CD8-positive, alpha-beta memory T cell (primary cell): ENCODE measurements at regions not wholly inside any gene's neighbourhood (a gene's known extent, or its start where the extent isn't known, plus 50 kb on each side); places are given as distances from the start of the nearest gene placed in this dataset.

Source experiments
- CTCF ChIA-PET: fragments of 350-600 bp; sonication (Branson Sonifier 250); formaldehyde crosslinking; loops from one replicate; lab custom pipeline; 2021; ENCODE audit warnings: antibody characterized with exemption; lab: Charles Lee
- POLR2A ChIA-PET: fragments of 350-600 bp; sonication (Branson Sonifier 250); formaldehyde crosslinking; loops from one replicate; lab custom pipeline; 2021; ENCODE audit warnings: antibody characterized with exemption; lab: Charles Lee
- DNase-seq, 5 donors: peaks; one replicate each; pipeline versions ENCODE4 v3.0.0 to v3.0.0-alpha.2; 2020 to 2022; ENCODE audit warnings: mixed read lengths in 1 of 5
- H3K27ac ChIP-seq: one replicate; pipeline ENCODE4 v1.7.0; 2013; ENCODE audit warnings: low read depth, mild to moderate bottlenecking, low read length, moderate library complexity
- H3K27me3 ChIP-seq: 2 replicates; pipeline ENCODE4 v1.7.0; 2013; ENCODE audit warnings: low read length, mild to moderate bottlenecking; ENCODE audit not compliant: insufficient read depth, poor library complexity, severe bottlenecking
- H3K36me3 ChIP-seq: 2 replicates; pipeline ENCODE4 v1.7.0; 2013; ENCODE audit warnings: mild to moderate bottlenecking, low read length, moderate library complexity; ENCODE audit not compliant: insufficient read depth
- H3K4me1 ChIP-seq: 2 replicates; pipeline ENCODE4 v1.7.0; 2013; ENCODE audit warnings: mild to moderate bottlenecking, low read length, moderate library complexity; ENCODE audit not compliant: insufficient read depth
- H3K4me3 ChIP-seq: 2 replicates; pipeline ENCODE4 v1.7.0; 2013; ENCODE audit warnings: mild to moderate bottlenecking, low read length
- H3K9me3 ChIP-seq: 2 replicates; pipeline ENCODE4 v1.7.0; 2013; ENCODE audit warnings: mild to moderate bottlenecking, low read length
- H3K27ac Mint-ChIP-seq, 8 donors: one replicate each; pipeline ENCODE4 v1.8.0; 2020 to 2021; ENCODE audit warnings: mixed read lengths in 8 of 8, mild to moderate bottlenecking in 6 of 8, inconsistent platforms in 3 of 8, moderate library complexity in 3 of 8
- H3K27me3 Mint-ChIP-seq, 2 donors: one replicate each; pipeline ENCODE4 v1.8.0; 2020 to 2021; ENCODE audit warnings: mixed read lengths in 2 of 2, mild to moderate bottlenecking in 1 of 2, moderate library complexity in 1 of 2
- H3K36me3 Mint-ChIP-seq, 3 donors: one replicate each; pipeline ENCODE4 v1.8.0; 2020 to 2021; ENCODE audit warnings: mixed read lengths in 3 of 3, inconsistent platforms in 1 of 3, mild to moderate bottlenecking in 1 of 3
- H3K4me1 Mint-ChIP-seq, 3 donors: one replicate each; pipeline ENCODE4 v1.8.0; 2020 to 2021; ENCODE audit warnings: mixed read lengths in 3 of 3, inconsistent platforms in 1 of 3, mild to moderate bottlenecking in 1 of 3
- H3K4me3 Mint-ChIP-seq, 7 donors: one replicate each; pipeline ENCODE4 v1.8.0; 2020 to 2021; ENCODE audit warnings: mixed read lengths in 7 of 7, mild to moderate bottlenecking in 6 of 7, moderate library complexity in 4 of 7, inconsistent platforms in 2 of 7
- H3K9me3 Mint-ChIP-seq, 5 donors: one replicate each; pipeline ENCODE4 v1.8.0; 2020 to 2022; ENCODE audit warnings: mixed read lengths in 5 of 5, mild to moderate bottlenecking in 3 of 5, moderate library complexity in 2 of 5, inconsistent platforms in 1 of 5

- DNase-seq = peak in 3 of 5 donors; percentile 7 to 52 (median 49)
- Mint-ChIP-seq H3K4me3 (peak overlapping the region; percentile 24 to 78 (median 75)), H3K4me1 (peaks cover 72 to 84% (median 77%) of the 10 kb centered on the region in 3 donors), H3K27me3 (no peaks in the 10 kb centered on the region), H3K27ac (peak overlapping the region; percentile 62 to 95 (median 86)), H3K36me3 (peaks cover 0 to 16% (median 5%) of the 10 kb centered on the region in 3 donors), H3K9me3 (peaks cover 0 to 5% (median 0%) of the 10 kb centered on the region in 5 donors)
- ChIA-PET CTCF (interaction anchor here (0.6 kb wide), 1 partner anchor 149 kb away, joined by 3 read pairs; no protein-coding TSS in a partner anchor), POLR2A (no interaction called here)
- Histone ChIP-seq H3K4me1 (peaks cover 71% of the 10 kb centered on the region), H3K36me3 (no peaks in the 10 kb centered on the region), H3K9me3 (no peaks in the 10 kb centered on the region), H3K27ac (peak overlapping the region; percentile 34), H3K27me3 (no peaks in the 10 kb centered on the region), H3K4me3 (no peak overlapping the region)
Measured at GRCh38 chr10:7030134-7030855, 380.5 kb downstream of the SFMBT2 start.

- peaks cover 65% of the 10 kb centered on the region for H3K4me1 ChIP-seq
- ChIA-PET POLR2A (no interaction called here), CTCF (interaction anchor here (0.6 kb wide), 1 partner anchor 149 kb away, joined by 3 read pairs; no protein-coding TSS in a partner anchor)
- no peaks in the 10 kb centered on the region for H3K36me3 ChIP-seq
- H3K4me3 ChIP-seq = no peak overlapping the region
- H3K9me3 ChIP-seq = no peaks in the 10 kb centered on the region
- peaks cover 72 to 78% (median 77%) of the 10 kb centered on the region in 3 donors for H3K4me1 Mint-ChIP-seq
- H3K4me3 Mint-ChIP-seq = peak overlapping the region in 6 of 7 donors; percentile 19 to 76 (median 58)
- H3K27ac Mint-ChIP-seq = peak overlapping the region; percentile 62 to 95 (median 86)
- peaks cover 0 to 16% (median 5%) of the 10 kb centered on the region in 3 donors for H3K36me3 Mint-ChIP-seq
- no peaks in the 10 kb centered on the region for H3K27me3 Mint-ChIP-seq
- H3K27me3 ChIP-seq = no peaks in the 10 kb centered on the region
- H3K9me3 Mint-ChIP-seq = peaks cover 0 to 5% (median 0%) of the 10 kb centered on the region in 5 donors
- DNase-seq = no peak
- peak overlapping the region; percentile 60 for H3K27ac ChIP-seq
Measured at GRCh38 chr10:7029672-7030071, 381.2 kb downstream of the SFMBT2 start.

- Mint-ChIP-seq H3K27me3 (no peaks in the 10 kb centered on the region), H3K27ac (peak overlapping the region; percentile 55 to 95 (median 86)), H3K4me1 (peaks cover 66 to 70% (median 69%) of the 10 kb centered on the region in 3 donors), H3K9me3 (peaks cover 0 to 5% (median 0%) of the 10 kb centered on the region in 5 donors), H3K4me3 (peak overlapping the region in 6 of 7 donors; percentile 42 to 75 (median 58)), H3K36me3 (peaks cover 0 to 16% (median 5%) of the 10 kb centered on the region in 3 donors)
- H3K9me3 ChIP-seq = no peaks in the 10 kb centered on the region
- peaks cover 57% of the 10 kb centered on the region for H3K4me1 ChIP-seq
- ChIA-PET CTCF (interaction anchor here (1.5 kb wide), 1 partner anchor 108 kb away, joined by 5 read pairs; no protein-coding TSS in a partner anchor), POLR2A (interaction anchor here (1.1 kb wide), 1 partner anchor 1155 kb away, joined by 7 read pairs; no protein-coding TSS in a partner anchor)
- no peaks in the 10 kb centered on the region for H3K27me3 ChIP-seq
- DNase-seq = no peak
- peak overlapping the region; percentile 60 for H3K27ac ChIP-seq
- no peaks in the 10 kb centered on the region for H3K36me3 ChIP-seq
- H3K4me3 ChIP-seq = no peak overlapping the region
Measured at GRCh38 chr10:7028809-7029166, 382.0 kb downstream of the SFMBT2 start.

- no peak for DNase-seq
- H3K4me3 ChIP-seq = no peak overlapping the region
- POLR2A ChIA-PET = interaction anchor here (1.1 kb wide), 1 partner anchor 1155 kb away, joined by 7 read pairs; no protein-coding TSS in a partner anchor
Measured at GRCh38 chr10:7027913-7028808, 382.7 kb downstream of the SFMBT2 start.

GRCh38 chr10:7027237-7027912 is 383.5 kb downstream of the SFMBT2 start:
- peaks cover 44% of the 10 kb centered on the region for H3K4me1 ChIP-seq
- CTCF ChIA-PET = interaction anchor here (0.9 to 1.5 kb wide), 3 partner anchors 28 to 384 kb away, joined by 3 to 5 read pairs (median 4); partner anchors contain the start of gene SFMBT2
- H3K27ac ChIP-seq = peak overlapping the region; percentile 60

More at GRCh38 chr10:7027913-7028808, 382.7 kb downstream of the SFMBT2 start:
- CTCF ChIA-PET = interaction anchor here (0.9 to 1.5 kb wide), 3 partner anchors 28 to 383 kb away, joined by 3 to 5 read pairs (median 4); partner anchors contain the start of gene SFMBT2
- Mint-ChIP-seq H3K4me3 (peak overlapping the region in 6 of 7 donors; percentile 17 to 75 (median 56)), H3K4me1 (peaks cover 63 to 65% (median 64%) of the 10 kb centered on the region in 3 donors), H3K27me3 (no peaks in the 10 kb centered on the region), H3K9me3 (peaks cover 0 to 5% (median 0%) of the 10 kb centered on the region in 5 donors), H3K27ac (peak overlapping the region; percentile 55 to 95 (median 86)), H3K36me3 (peaks cover 0 to 12% (median 5%) of the 10 kb centered on the region in 3 donors)
- Histone ChIP-seq H3K9me3 (no peaks in the 10 kb centered on the region), H3K4me1 (peaks cover 51% of the 10 kb centered on the region), H3K27me3 (no peaks in the 10 kb centered on the region), H3K36me3 (no peaks in the 10 kb centered on the region), H3K27ac (peak overlapping the region; percentile 60)

GRCh38 chr10:7026818-7027217 is 384.0 kb downstream of the SFMBT2 start:
- H3K36me3 Mint-ChIP-seq = peaks cover 0 to 5% (median 4%) of the 10 kb centered on the region in 3 donors
- no peak for DNase-seq
- H3K4me3 Mint-ChIP-seq = no peak overlapping the region
- ChIA-PET CTCF (no interaction called here), POLR2A (no interaction called here)
- peak overlapping the region in 3 of 8 donors; percentile 23 to 62 (median 61) for H3K27ac Mint-ChIP-seq
- Histone ChIP-seq H3K36me3 (no peaks in the 10 kb centered on the region), H3K9me3 (no peaks in the 10 kb centered on the region), H3K4me1 (peaks cover 38% of the 10 kb centered on the region), H3K27ac (no peak overlapping the region), H3K4me3 (no peak overlapping the region), H3K27me3 (no peaks in the 10 kb centered on the region)
- H3K27me3 Mint-ChIP-seq = no peaks in the 10 kb centered on the region
- H3K4me1 Mint-ChIP-seq = peaks cover 49 to 51% (median 50%) of the 10 kb centered on the region in 3 donors
- H3K9me3 Mint-ChIP-seq = peaks cover 0 to 5% (median under 1%) of the 10 kb centered on the region in 5 donors

More at GRCh38 chr10:7027237-7027912, 383.5 kb downstream of the SFMBT2 start:
- H3K36me3 ChIP-seq = no peaks in the 10 kb centered on the region
- POLR2A ChIA-PET = interaction anchor here (1.1 kb wide), 1 partner anchor 1156 kb away, joined by 7 read pairs; no protein-coding TSS in a partner anchor
- Mint-ChIP-seq H3K9me3 (peaks cover 0 to 5% (median 0%) of the 10 kb centered on the region in 5 donors), H3K4me1 (peaks cover 55 to 57% (median 56%) of the 10 kb centered on the region in 3 donors), H3K36me3 (peaks cover 0 to 5% (median 4%) of the 10 kb centered on the region in 3 donors), H3K27me3 (no peaks in the 10 kb centered on the region), H3K27ac (peak overlapping the region in 5 of 8 donors; percentile 56 to 89 (median 62)), H3K4me3 (peak overlapping the region in 1 of 7 donors; percentile 75)
- H3K4me3 ChIP-seq = no peak overlapping the region
- no peak for DNase-seq
- no peaks in the 10 kb centered on the region for H3K27me3 ChIP-seq
- H3K9me3 ChIP-seq = no peaks in the 10 kb centered on the region

GRCh38 chr10:7025296-7025695 is 385.5 kb downstream of the SFMBT2 start:
- CTCF ChIA-PET = interaction anchor here (0.9 kb wide), 1 partner anchor 52 kb away, joined by 3 read pairs; no protein-coding TSS in a partner anchor
- H3K27ac ChIP-seq = no peak overlapping the region

More at GRCh38 chr10:7025296-7025695, 385.5 kb downstream of the SFMBT2 start:
- Mint-ChIP-seq H3K27me3 (no peaks in the 10 kb centered on the region), H3K36me3 (peaks cover 0 to 3% (median 3%) of the 10 kb centered on the region in 3 donors), H3K9me3 (peaks cover 0 to 4% (median under 1%) of the 10 kb centered on the region in 5 donors), H3K4me3 (no peak overlapping the region), H3K4me1 (peaks cover 38 to 43% (median 42%) of the 10 kb centered on the region in 3 donors), H3K27ac (no peak overlapping the region)
- POLR2A ChIA-PET = no interaction called here
- Histone ChIP-seq H3K36me3 (no peaks in the 10 kb centered on the region), H3K9me3 (no peaks in the 10 kb centered on the region), H3K4me3 (no peak overlapping the region), H3K4me1 (peaks cover 25% of the 10 kb centered on the region), H3K27me3 (no peaks in the 10 kb centered on the region)
- no peak for DNase-seq
